HL-60 (cell line): ENCODE measurements at regions not wholly inside any gene's neighbourhood (a gene's known extent, or its start where the extent isn't known, plus 50 kb on each side); places are given as distances from the start of the nearest gene placed in this dataset.

Experiments used
- GABPA ChIP-seq: IDR thresholded peaks from 2 replicates; pipeline ENCODE4 v1.6.1; 2012; ENCODE audit warnings: low read depth
- POLR2AphosphoS5 ChIP-seq: IDR thresholded peaks from 2 replicates; pipeline ENCODE4 v1.6.1; 2012; ENCODE audit warnings: low read depth
- SPI1 ChIP-seq: IDR thresholded peaks from 2 replicates; pipeline ENCODE4 v1.6.1; 2012; ENCODE audit warnings: low read depth, mild to moderate bottlenecking, borderline replicate concordance
- TF ChIP-seq, protein P1 (sequence below): IDR thresholded peaks from one replicate; pipeline ENCODE4 v1.5.1; 2011; ENCODE audit warnings: low read length, control low read depth, inconsistent platforms; ENCODE audit not compliant: insufficient read depth
- TF ChIP-seq, protein P2 (sequence below): IDR thresholded peaks from 2 replicates; pipeline ENCODE4 v1.6.1; 2012; ENCODE audit warnings: low read depth; ENCODE audit not compliant: insufficient replicate concordance

DNA sequence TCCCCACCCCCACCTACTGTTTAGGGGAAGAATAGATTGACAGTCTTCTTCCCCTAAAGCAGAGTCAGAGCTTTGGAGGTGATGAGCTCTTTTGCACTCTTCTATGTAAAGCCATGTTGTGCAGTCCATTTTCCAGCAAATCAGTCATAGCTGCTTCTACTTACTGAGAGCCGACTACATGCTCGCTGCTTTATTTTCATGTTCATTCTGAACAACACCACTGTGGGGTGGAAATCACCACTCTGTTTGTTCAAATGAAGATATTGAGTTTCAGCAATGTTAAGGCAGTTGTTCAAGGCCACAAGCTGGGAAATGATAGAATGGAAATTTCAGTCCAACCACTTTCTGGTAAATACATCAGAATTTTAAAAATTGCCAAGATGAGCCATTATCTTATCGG is 88.3 kb downstream of the INSIG2 start:
- TF ChIP-seq, protein P1, sequence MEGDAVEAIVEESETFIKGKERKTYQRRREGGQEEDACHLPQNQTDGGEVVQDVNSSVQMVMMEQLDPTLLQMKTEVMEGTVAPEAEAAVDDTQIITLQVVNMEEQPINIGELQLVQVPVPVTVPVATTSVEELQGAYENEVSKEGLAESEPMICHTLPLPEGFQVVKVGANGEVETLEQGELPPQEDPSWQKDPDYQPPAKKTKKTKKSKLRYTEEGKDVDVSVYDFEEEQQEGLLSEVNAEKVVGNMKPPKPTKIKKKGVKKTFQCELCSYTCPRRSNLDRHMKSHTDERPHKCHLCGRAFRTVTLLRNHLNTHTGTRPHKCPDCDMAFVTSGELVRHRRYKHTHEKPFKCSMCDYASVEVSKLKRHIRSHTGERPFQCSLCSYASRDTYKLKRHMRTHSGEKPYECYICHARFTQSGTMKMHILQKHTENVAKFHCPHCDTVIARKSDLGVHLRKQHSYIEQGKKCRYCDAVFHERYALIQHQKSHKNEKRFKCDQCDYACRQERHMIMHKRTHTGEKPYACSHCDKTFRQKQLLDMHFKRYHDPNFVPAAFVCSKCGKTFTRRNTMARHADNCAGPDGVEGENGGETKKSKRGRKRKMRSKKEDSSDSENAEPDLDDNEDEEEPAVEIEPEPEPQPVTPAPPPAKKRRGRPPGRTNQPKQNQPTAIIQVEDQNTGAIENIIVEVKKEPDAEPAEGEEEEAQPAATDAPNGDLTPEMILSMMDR = no peak
- TF ChIP-seq POLR2AphosphoS5 = no peak
- TF ChIP-seq, protein P2, sequence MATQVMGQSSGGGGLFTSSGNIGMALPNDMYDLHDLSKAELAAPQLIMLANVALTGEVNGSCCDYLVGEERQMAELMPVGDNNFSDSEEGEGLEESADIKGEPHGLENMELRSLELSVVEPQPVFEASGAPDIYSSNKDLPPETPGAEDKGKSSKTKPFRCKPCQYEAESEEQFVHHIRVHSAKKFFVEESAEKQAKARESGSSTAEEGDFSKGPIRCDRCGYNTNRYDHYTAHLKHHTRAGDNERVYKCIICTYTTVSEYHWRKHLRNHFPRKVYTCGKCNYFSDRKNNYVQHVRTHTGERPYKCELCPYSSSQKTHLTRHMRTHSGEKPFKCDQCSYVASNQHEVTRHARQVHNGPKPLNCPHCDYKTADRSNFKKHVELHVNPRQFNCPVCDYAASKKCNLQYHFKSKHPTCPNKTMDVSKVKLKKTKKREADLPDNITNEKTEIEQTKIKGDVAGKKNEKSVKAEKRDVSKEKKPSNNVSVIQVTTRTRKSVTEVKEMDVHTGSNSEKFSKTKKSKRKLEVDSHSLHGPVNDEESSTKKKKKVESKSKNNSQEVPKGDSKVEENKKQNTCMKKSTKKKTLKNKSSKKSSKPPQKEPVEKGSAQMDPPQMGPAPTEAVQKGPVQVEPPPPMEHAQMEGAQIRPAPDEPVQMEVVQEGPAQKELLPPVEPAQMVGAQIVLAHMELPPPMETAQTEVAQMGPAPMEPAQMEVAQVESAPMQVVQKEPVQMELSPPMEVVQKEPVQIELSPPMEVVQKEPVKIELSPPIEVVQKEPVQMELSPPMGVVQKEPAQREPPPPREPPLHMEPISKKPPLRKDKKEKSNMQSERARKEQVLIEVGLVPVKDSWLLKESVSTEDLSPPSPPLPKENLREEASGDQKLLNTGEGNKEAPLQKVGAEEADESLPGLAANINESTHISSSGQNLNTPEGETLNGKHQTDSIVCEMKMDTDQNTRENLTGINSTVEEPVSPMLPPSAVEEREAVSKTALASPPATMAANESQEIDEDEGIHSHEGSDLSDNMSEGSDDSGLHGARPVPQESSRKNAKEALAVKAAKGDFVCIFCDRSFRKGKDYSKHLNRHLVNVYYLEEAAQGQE = no peak
- no peak for TF ChIP-seq GABPA
- no peak for TF ChIP-seq SPI1
